Bone marrow (tissue), 2 donors: ENCODE measurements at regions not wholly inside any gene's neighbourhood (a gene's known extent, or its start where the extent isn't known, plus 50 kb on each side); places are given as distances from the start of the nearest gene placed in this dataset.
"Not testable (repeated sequence)": the region's sequence is repeated elsewhere in the genome, so short reads cannot be mapped to it uniquely, and the experiment has no call there.

Experiments
- DNase-seq, 2 donors: peaks; one replicate each; lab custom pipeline; 2025; lab: John Stamatoyannopoulos, UW

DNA sequence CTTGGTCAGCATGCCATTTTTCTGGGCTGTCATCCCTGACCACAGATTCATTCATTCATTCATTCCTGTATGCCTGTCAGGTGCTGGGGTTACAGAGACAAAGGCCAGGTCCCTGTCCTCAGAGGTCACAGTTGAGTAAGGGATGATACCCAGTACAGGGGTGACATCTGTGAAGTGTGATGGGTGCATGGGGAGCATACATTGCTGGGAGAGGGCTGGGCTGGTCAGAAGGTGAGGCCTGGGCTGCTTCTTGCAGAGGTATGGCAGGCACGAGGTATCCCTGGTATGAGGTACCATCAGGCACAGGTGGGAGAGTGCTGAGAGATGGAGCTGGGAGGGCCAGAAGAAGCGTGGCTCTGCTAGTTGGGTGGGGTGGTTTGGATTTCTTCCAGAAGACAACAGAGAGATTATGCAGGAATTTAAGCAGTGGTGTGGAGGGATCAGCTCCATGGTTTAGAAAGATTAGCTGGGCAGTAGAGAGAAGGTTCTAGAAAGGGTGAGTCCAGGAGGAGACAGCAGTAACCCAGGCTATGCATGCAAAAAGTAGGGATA is 181.9 kb upstream of the HAAO start:
- no peak for DNase-seq

DNA sequence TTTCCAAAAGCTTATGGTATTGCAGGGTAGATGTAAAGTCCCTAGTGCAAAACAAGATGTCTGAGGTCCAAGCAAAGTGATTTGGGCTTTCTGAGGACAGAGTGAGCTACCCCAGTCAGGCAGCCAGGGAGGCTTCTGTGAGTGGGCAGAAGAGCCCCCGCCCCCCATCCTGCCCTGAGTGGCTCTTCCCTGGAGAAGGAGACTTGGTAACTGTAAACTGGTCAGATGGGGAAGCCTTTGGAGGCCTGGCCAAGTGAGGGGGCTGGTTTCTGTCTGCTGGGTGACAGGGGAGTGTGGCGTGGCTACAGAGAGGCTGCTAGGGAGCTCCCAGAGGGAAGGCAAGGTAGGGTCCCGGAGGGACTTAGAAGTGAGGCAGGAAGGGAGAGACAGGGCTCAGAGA is 181.3 kb upstream of the HAAO start:
- DNase-seq: no peak

DNA sequence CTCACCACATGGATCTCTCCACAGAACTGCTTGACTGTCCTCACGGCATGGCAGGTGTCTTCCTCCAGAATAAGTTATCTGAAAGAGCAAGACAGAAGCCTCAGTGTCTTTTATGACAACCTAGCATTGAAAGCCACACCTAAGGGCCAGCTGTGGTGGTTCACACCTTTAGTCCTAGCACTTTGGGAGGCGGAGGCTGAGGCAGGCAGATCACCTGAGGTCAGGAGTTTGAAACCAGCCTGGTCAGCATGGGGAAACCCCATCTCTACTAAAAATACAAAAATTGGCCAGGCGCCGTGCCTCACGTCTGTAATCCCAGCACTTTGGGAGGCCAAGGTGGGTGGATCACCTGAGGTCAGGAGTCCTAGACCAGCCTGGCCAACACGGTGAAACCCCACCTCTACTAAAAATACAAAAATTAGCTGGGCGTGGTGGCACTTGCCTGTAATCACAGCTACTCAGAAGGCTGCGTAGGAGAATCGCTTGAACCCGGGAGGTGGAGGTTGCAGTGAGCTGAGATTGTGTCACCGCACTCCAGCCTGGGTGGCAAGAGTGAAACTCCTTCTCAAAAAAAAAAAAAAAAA is 180.6 kb upstream of the HAAO start:
- not testable (repeated sequence) for DNase-seq

DNA sequence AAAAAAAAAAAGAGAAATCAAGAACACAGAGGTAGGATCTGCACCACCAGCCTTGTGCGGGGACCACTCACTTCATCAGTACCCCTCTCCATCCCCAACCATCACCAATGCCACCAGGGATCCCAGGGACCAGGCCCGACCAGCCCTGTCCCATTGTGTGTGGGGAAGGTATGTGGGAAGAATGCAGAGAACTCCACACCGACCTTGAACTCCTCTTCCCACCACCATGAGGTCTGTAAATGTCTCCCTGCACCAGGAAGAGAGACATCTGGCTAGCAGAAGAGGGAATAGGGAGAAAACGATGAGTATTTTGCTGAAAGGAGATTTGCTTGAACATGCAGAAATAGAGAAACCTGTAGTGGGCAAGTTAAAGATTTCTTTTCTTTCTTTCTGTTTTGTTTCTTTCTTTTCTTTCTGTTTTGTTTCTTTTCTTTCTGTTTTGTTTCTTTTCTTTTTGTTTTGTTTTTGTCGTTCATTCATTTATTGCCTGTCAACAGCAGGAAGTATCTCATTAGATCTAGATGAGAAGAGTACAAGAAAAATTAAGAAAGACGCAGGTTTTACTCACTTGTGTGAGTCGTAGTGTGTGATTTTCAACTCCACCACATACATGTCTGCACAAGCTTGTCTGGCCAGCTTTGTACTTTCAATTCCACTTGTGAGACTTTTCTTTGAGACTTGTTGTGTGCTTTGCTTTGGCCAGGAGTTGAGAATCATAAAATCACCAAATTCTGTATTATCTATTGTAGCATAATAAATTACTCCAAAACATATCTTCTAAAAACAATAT is 179.8 kb upstream of the HAAO start:
- DNase-seq: peak in 1 of 2 donors; percentile 84

DNA sequence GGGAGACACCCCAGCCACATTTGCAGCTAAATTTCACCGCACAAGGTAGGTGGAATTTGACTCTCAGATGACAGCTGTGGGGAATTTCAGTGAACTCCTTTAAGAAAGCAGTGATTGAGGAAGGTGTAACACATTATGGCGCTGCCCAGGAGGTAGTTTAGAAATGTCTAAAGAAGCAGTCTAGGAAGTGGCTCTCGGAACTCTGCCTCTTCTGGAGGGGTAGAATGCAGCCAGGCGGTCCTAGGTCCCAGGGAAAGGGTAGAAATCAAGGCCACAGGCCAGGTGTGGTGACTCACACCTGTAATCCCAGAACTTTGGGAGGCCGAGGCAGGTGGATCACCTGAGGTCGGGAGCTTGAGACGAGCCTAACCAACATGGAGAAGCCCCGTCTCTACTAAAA is 179.0 kb upstream of the HAAO start:
- no peak for DNase-seq

DNA sequence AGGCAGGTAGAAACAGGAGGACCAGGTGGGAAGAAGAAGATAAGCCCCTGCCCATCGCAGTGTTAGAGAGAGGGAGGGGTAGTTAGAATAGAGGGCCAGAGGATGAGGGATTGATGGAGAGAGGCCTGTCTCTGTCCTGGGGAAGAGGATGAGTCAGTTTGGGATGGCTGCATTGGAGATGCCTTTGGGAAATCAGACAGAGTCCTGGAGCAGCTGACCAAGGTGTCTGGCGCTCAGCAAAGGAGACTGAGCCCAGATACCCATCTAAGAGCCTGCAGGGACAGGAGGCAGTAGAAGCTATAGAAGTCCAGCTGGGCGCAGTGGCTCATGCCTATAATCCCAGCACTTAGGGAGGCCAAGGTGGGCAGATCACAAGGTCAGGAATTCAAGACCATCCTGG is 177.8 kb upstream of the HAAO start:
- DNase-seq: no peak

DNA sequence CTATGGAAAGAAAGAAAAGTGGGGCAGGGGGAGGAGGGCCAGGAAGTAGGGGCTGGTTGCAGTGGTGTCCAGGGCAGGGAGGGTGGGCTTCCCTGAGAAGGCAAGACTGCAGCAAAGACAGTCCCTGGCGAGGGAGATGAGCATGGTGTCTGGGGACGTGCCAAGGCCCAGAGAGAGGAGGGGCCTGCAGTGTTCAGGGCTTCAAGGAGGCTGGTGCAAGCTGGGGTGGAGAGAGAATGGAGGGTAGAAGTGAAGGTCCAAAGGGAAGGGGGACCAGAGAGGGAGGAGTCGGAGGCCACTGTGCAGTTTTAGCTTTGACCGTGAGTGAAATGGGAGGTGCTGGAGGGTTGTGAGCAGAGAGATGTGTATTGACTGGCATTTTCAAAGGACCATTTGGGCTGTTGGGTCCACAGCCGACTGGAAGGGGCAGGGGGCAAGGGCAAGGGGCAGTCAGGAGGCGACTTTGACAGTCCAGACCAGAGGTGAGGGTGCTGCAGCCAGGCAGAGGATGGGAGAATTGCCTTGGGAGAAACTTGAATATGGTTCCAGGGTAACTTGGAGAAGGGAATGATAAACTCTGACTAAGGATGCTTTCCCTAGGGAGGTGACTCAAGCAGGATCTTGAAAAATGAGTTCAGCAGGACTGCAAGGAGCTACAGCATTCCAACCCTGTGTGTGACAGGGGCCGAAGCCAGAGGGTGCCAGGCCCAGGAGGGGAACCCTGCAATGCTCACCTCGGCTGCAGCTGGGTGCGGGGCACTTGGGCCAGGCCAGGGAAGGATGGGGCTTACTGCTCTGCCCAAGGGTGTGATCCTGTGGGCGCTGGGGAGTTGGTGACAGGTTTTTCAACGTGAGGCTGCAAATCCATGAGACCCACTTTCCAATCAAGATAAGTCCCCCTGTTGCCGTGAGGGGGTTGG is 177.1 kb upstream of the HAAO start:
- DNase-seq: no peak

DNA sequence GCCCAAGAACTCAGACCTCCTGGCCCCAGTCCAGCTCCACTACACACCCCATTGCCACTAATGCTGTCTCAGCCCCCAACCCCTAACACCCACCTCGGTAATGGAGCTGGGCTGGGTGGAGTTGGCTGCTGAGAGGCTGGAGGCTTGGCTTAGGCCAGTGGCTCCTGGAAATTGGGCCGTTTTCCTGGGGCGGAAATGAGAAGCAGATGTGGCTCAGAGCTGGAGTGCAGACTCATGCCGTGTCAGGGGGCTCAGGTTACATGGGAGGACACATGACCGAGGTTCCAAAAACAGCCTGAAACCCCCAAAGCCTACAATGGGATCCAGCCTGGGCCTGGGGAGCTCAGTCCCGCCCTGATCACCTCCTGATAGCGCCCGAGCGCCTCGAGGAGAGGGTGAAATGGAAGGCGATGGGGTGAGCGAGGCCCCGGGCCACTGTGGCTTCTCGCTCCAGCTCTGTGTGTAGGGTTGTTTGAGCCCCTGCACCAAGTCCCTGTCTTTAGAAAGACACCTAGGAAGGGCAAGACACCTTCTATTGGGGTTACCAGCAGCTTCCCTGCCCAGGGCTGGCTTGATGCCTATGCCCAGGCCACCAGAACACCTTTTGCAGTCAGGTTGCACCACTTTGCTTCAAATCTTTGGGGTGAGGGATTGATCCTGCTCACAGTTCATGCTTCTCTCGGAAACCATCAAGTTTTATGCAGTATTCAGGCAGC is 175.7 kb upstream of the HAAO start:
- DNase-seq: peak in 1 of 2 donors; percentile 95

DNA sequence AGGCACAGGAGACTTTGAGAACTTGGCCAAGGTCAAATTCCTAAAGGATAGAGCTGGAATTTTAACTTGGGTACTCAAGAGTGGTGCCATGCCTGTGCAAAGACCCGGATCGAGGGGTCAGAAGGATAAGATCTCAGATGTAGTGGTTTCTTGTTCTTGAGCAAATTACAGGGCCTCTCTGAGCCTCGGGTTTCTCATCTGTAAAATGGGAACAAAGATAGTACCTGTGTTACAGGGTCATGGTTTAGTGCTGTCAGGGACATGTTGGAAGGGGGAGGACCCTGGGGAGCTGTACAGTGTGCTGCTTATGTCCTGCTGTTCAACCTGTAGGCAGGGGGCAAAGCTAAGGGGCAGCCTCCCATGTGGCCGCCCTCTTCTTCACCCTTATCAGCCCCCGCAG is 173.5 kb upstream of the HAAO start:
- no peak for DNase-seq

DNA sequence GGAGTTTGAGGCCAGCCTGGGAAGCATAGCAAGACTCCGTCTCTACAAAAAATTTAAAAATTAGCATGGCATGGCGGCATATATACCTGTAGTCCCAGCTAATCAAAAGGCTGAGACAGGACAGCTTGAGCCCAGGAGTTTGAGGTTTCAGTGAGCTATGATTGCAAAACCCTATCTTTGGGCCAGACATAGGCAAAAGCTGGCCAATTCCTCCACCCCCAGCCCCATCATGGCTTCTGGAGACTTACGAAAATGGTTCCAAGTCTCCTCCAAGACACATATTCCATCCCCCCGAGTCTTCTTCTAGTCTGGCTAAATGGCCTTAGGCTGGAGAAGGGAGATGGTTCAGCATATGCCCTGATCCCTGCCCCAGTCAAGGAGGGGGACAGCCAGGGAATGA is 172.8 kb upstream of the HAAO start:
- no peak for DNase-seq

DNA sequence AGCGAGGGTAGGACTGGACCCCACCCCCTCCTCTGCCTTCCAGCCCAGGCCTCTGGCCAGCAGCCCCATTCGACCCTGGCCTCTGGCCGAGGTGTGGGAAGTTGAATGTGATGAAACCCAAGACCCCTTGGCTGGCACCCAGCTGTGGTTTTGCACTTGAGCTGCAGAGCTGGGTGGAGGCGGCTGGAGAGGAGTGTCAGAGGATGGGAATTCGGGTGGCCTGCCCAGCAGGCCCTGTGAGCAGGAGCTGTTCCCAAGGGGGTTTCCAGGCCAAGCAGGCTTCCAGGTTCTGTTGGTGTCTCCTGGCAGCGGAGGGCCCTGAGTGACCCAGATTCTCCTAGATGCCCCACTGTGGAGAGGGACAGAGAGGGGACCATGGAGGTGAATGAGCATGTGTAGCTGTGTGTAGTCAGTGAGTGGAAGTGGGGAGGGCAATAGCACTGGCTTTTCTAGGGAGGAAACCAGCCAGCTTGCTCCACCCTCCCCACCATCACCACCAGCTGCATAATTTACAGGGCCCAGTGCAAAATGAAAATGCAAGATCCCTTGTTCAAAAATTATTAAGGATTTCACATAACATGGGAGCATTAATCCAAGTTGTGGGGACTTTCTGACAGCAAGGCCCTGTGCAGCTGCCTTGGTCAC is 172.2 kb upstream of the HAAO start:
- peak in 1 of 2 donors; percentile 66 for DNase-seq

DNA sequence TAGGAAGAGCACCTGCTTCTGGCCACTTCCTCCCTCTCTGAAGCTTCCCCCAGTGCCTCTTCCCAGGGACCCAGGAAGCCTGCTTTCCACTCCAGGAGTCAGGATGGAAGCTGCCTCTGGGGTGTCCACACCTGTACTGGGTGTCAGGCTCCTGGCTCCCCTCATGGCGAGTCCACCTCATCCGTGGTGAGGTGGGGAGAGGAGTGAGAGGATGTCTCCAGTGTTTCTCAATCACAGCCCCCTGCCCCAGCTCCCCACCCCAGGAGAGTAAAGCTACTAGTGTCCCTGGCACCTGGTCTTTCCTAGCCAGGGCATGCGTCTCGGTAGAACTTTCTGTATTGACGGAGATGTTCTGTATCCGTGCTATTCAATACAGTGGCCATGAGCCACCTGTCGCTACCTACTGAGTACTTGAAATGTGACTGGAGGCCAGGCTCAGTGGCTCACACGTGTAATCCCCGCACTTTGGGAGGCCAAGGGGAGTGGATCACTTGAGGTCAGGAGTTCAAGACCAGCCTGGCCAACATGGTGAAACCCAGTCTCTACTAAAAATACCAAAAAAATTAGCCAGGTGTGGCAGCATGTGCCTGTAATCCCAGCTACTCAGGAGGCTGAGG is 171.2 kb upstream of the HAAO start:
- DNase-seq: no peak

DNA sequence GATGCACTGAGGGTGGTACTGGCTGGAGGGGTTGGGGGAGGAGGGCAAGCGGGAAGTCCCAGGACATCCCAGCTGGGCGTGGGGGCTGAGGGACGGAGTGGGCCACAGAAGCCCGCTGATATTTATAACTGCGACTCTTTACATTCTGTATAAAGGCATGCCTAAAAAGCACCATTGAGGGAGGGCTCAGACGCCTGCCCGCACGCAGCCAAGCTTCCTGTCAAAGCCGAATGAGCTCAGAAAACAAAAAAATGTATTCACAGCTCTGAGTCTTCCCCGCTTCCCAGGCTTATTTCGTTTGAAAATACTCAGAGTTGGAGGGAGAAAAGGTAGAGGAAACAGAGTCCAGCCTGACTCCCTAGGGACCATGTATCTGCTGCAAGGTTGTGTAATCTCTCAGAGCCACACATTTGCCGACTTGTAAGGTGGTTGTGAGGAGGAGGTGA is 170.1 kb upstream of the HAAO start:
- DNase-seq: peak in 1 of 2 donors; percentile 79

DNA sequence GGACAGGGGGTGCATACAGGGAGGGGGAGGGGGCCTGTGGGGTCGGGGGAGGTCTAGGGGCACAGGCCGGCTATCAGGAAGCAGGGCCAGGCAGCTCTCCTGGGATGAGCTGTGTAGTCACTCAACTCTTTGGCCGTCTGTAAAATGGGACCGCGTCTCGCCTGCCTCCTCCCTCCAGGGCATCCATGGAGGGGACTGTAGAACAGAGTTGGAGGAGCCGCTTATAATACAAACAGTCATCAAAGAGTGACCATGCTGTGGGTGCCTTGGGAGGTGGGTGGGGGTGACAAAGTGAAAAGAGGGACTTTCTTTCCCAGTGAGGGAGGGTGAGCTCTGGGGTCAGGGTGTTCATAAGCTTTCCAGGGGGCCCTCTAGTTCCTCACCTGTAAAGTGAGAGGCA is 169.6 kb upstream of the HAAO start:
- DNase-seq: peak in 1 of 2 donors; percentile 54

DNA sequence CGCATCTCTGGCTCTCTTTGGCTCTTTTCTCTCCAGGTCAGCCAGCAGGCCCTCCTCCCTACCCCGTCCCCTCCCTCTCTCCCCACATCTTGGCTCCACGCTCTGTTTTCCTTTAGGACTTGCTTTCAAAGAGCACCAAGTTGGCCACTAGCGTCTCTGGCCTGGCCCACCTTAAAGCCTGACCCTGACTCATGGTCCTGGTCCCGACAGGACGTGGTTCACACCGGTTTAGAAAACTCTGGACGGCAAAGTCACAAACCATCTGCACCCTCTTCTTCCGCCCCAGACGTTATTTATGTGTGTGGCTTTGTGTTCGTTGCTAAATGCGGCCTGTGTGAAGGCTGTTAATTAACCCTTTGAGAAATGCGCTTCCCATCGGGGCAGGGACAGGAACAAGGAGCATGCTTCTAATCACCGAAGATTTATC is 169.0 kb upstream of the HAAO start:
- DNase-seq: peak in 1 of 2 donors; percentile 98

DNA sequence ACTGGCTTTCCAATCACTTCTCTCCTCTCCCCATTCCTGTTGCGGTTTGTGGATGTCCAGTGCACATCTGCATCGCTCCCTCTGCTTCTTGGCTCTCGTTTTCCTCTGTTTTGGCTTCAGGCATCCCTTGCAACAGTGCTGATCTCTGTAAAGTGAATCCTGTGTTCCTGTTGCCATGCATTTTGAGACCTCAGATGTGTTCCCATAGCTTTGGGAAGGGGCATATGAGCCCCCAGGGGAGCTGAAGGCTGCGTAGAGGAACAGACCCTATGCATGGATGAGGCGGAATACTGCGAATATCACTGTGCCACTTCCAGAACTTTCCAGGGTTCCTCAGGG is 168.4 kb upstream of the HAAO start:
- DNase-seq: no peak

DNA sequence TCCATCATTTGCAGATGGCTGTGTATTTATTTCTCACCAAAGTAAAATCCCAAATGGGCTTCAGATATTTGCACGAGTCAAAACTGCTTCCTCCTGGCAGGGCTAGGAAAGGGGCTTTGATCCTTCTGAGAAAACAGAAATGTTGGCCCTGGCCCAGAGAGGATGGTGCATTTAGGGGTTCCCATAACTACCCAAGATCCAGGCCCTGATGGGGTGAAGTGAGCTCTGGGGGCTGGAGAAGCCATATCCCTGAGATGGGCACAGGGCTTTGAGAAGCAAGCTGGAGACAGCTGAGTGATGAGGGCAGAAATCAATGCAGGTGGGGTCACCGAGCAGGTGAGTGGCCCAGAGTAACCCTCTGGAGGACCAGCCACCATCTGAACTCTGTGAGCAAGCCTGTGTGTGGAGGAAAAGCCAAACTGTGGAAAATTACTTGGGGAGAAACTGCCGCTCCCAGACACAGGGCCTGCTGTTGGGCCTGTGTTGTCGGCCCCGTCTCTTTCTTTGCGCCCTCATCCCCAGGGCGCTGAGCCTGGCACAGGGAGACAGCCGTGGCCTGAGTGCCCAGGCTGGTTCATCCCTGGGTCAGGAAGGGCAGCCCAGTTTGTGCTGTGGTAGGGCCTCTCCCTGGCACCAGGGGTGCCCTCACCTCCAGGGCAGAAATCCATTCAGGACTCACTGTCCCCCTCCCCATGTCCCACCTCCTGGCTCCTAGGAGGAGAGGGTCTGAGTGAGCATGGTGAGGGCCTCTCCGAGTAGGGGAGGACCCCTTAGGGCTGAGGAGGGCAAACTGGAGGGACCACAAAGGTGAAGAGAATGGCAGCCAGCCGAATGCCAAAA is 167.8 kb upstream of the HAAO start:
- DNase-seq: no peak

DNA sequence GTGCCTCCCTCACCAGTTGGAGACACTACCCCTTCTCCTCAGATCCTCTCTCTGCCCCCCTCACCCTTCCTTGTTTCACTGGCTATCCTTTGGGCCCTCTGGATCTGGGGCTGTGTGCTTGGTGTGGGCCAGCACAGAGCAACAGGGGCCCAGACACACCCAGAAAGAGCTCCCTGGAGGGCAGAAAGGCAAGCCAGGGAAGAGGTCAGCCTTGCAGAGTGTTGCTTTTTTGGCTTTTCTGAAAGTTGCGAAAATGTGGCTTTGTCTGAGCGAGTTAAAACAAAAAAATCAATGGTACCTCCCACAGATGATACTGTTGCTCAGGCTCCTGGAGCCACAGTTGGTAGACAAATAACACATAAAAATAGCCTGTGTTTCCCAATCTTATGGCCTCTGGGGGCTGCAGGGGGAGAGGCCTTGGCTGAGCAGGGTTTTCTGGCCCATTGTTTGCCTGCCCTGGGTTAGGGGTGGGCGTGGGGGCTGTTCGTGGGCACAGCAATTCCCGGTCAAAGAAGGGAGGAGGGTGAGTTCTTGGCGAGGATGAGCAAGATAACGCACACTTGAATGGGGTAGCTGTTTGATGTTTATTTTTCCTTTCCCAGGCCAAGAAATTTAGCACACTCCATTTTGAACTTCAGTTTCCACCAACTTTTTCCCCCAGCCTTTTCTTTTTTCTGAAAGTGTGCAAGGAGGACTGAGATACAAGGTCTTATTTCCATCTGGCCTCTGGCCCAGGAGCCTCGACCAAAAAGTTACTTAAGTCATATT is 167.0 kb upstream of the HAAO start:
- DNase-seq: no peak

DNA sequence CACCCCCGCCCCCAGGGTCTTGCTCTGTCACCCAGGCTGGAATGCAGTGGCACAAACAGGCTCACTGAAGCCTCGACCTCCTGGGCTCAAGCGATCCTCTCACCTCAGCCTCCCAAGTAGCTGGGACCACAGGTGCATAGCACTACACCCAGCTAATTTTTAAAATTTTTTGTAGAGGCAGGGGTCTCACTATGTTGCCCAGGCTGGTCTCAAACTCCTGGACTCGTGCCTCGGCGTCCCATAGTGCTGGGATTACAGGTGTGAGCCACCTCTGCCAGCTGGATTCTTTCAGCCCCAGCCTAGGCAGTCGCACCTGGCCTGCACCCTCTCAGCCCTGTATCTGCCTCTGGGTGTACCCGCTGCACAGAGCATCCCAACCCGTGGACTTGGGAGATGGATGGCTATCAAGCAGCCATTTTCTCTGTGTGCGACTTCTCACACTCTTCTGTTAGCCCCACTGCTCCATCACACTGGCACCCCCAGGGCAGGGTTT is 166.4 kb upstream of the HAAO start:
- DNase-seq: no peak
